ENCODE measurements at regions not wholly inside any gene's neighbourhood (a gene's known extent, or its start where the extent isn't known, plus 50 kb on each side); places are given as distances from the start of the nearest gene placed in this dataset.

DNA sequence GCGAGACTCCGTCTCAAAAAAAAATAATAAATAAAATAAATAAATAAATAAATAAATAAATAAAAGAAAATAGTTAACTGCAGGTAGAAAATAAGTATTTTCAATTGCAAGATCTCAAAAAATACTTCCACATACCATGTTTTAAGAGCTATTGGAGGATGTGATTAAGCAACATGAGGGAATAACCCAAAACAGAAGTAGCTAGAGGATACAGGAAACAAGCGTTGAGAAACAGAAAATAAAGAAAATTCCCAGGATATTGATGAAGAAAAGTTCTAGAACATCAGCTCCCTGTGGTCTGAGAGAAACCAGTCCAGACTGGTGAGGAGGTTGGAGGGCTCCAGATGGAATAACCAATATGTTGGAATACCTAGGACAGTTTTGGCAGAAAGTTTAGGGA is 57.3 kb upstream of the RND3 start (continued):
- TF ChIP-seq, protein P1, sequence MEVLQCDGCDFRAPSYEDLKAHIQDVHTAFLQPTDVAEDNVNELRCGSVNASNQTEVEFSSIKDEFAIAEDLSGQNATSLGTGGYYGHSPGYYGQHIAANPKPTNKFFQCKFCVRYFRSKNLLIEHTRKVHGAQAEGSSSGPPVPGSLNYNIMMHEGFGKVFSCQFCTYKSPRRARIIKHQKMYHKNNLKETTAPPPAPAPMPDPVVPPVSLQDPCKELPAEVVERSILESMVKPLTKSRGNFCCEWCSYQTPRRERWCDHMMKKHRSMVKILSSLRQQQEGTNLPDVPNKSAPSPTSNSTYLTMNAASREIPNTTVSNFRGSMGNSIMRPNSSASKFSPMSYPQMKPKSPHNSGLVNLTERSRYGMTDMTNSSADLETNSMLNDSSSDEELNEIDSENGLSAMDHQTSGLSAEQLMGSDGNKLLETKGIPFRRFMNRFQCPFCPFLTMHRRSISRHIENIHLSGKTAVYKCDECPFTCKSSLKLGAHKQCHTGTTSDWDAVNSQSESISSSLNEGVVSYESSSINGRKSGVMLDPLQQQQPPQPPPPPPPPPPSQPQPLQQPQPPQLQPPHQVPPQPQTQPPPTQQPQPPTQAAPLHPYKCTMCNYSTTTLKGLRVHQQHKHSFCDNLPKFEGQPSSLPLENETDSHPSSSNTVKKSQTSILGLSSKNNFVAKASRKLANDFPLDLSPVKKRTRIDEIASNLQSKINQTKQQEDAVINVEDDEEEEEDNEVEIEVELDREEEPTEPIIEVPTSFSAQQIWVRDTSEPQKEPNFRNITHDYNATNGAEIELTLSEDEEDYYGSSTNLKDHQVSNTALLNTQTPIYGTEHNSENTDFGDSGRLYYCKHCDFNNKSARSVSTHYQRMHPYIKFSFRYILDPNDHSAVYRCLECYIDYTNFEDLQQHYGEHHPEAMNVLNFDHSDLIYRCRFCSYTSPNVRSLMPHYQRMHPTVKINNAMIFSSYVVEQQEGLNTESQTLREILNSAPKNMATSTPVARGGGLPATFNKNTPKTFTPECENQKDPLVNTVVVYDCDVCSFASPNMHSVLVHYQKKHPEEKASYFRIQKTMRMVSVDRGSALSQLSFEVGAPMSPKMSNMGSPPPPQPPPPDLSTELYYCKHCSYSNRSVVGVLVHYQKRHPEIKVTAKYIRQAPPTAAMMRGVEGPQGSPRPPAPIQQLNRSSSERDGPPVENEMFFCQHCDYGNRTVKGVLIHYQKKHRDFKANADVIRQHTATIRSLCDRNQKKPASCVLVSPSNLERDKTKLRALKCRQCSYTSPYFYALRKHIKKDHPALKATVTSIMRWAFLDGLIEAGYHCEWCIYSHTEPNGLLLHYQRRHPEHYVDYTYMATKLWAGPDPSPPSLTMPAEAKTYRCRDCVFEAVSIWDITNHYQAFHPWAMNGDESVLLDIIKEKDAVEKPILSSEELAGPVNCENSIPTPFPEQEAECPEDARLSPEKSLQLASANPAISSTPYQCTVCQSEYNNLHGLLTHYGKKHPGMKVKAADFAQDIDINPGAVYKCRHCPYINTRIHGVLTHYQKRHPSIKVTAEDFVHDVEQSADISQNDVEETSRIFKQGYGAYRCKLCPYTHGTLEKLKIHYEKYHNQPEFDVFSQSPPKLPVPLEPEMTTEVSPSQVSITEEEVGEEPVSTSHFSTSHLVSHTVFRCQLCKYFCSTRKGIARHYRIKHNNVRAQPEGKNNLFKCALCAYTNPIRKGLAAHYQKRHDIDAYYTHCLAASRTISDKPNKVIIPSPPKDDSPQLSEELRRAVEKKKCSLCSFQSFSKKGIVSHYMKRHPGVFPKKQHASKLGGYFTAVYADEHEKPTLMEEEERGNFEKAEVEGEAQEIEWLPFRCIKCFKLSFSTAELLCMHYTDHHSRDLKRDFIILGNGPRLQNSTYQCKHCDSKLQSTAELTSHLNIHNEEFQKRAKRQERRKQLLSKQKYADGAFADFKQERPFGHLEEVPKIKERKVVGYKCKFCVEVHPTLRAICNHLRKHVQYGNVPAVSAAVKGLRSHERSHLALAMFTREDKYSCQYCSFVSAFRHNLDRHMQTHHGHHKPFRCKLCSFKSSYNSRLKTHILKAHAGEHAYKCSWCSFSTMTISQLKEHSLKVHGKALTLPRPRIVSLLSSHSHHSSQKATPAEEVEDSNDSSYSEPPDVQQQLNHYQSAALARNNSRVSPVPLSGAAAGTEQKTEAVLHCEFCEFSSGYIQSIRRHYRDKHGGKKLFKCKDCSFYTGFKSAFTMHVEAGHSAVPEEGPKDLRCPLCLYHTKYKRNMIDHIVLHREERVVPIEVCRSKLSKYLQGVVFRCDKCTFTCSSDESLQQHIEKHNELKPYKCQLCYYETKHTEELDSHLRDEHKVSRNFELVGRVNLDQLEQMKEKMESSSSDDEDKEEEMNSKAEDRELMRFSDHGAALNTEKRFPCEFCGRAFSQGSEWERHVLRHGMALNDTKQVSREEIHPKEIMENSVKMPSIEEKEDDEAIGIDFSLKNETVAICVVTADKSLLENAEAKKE (CRISPR knock-in tag; IDR thresholded peaks at IDR 0.05), result no peak
- TF ChIP-seq, protein P2, sequence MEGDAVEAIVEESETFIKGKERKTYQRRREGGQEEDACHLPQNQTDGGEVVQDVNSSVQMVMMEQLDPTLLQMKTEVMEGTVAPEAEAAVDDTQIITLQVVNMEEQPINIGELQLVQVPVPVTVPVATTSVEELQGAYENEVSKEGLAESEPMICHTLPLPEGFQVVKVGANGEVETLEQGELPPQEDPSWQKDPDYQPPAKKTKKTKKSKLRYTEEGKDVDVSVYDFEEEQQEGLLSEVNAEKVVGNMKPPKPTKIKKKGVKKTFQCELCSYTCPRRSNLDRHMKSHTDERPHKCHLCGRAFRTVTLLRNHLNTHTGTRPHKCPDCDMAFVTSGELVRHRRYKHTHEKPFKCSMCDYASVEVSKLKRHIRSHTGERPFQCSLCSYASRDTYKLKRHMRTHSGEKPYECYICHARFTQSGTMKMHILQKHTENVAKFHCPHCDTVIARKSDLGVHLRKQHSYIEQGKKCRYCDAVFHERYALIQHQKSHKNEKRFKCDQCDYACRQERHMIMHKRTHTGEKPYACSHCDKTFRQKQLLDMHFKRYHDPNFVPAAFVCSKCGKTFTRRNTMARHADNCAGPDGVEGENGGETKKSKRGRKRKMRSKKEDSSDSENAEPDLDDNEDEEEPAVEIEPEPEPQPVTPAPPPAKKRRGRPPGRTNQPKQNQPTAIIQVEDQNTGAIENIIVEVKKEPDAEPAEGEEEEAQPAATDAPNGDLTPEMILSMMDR (conservative IDR thresholded peaks at IDR 0.05; ENCODE audit: low read depth in 2 of 2), result no peak
- TF ChIP-seq, protein P3, sequence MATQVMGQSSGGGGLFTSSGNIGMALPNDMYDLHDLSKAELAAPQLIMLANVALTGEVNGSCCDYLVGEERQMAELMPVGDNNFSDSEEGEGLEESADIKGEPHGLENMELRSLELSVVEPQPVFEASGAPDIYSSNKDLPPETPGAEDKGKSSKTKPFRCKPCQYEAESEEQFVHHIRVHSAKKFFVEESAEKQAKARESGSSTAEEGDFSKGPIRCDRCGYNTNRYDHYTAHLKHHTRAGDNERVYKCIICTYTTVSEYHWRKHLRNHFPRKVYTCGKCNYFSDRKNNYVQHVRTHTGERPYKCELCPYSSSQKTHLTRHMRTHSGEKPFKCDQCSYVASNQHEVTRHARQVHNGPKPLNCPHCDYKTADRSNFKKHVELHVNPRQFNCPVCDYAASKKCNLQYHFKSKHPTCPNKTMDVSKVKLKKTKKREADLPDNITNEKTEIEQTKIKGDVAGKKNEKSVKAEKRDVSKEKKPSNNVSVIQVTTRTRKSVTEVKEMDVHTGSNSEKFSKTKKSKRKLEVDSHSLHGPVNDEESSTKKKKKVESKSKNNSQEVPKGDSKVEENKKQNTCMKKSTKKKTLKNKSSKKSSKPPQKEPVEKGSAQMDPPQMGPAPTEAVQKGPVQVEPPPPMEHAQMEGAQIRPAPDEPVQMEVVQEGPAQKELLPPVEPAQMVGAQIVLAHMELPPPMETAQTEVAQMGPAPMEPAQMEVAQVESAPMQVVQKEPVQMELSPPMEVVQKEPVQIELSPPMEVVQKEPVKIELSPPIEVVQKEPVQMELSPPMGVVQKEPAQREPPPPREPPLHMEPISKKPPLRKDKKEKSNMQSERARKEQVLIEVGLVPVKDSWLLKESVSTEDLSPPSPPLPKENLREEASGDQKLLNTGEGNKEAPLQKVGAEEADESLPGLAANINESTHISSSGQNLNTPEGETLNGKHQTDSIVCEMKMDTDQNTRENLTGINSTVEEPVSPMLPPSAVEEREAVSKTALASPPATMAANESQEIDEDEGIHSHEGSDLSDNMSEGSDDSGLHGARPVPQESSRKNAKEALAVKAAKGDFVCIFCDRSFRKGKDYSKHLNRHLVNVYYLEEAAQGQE (IDR thresholded peaks at IDR 0.05; ENCODE audit: unreplicated experiment), result no peak
- no peak for TF ChIP-seq STAT1 (IDR thresholded peaks at IDR 0.05; ENCODE audit: unreplicated experiment)
- no peak for TF ChIP-seq ZNF331 (CRISPR knock-in tag; IDR thresholded peaks at IDR 0.05; ENCODE audit: low read depth)
- no peak for TF ChIP-seq NANOG (IDR thresholded peaks at IDR 0.05; ENCODE audit: borderline replicate concordance)
- TF ChIP-seq POLR2AphosphoS5 (IDR thresholded peaks at IDR 0.05; ENCODE audit: low read depth), result no peak

All from GM23338 (cell line).